Activated naive CD4-positive, alpha-beta T cell treated with anti-CD3 and anti-CD28 coated beads, Interleukin-2, amount 50 U/mL, for 16 hours (primary cell): ENCODE measurements at regions not wholly inside any gene's neighbourhood (a gene's known extent, or its start where the extent isn't known, plus 50 kb on each side); places are given as distances from the start of the nearest gene placed in this dataset.

ENCODE experiments used
- DNase-seq: peaks from one replicate; pipeline ENCODE4 v3.0.0-alpha.2; 2020

- DNase-seq, result no peak
These were observed 591.9 kb downstream of the QKI start for GRCh38 chr6:164006459-164006858.

GRCh38 chr6:164005004-164005711 lies 590.6 kb downstream of the QKI start:
- DNase-seq, result no peak

GRCh38 chr6:164000276-164000675 lies 585.8 kb downstream of the QKI start:
- no peak for DNase-seq

- no peak for DNase-seq
These were observed 585.1 kb downstream of the QKI start for GRCh38 chr6:163999475-164000125.

GRCh38 chr6:163998496-163998895 lies 584.0 kb downstream of the QKI start:
- no peak for DNase-seq

GRCh38 chr6:163996491-163996890 lies 582.0 kb downstream of the QKI start:
- no peak for DNase-seq

GRCh38 chr6:163994566-163994965 lies 580.0 kb downstream of the QKI start:
- no peak for DNase-seq

- DNase-seq, result no peak
These were observed 578.2 kb downstream of the QKI start for GRCh38 chr6:163992701-163993100.

GRCh38 chr6:163992056-163992455 lies 577.5 kb downstream of the QKI start:
- DNase-seq, result no peak

- no peak for DNase-seq
These were observed 576.8 kb downstream of the QKI start for GRCh38 chr6:163991321-163991720.

- DNase-seq, result no peak
These were observed 571.8 kb downstream of the QKI start for GRCh38 chr6:163986313-163986712.

- DNase-seq, result no peak
These were observed 571.2 kb downstream of the QKI start for GRCh38 chr6:163985710-163986109.

GRCh38 chr6:163985040-163985439 lies 570.5 kb downstream of the QKI start:
- no peak for DNase-seq

- no peak for DNase-seq
These were observed 569.8 kb downstream of the QKI start for GRCh38 chr6:163984124-163984936.

GRCh38 chr6:163983679-163984078 lies 569.2 kb downstream of the QKI start:
- DNase-seq, result no peak

GRCh38 chr6:163974322-163974721 lies 559.8 kb downstream of the QKI start:
- no peak for DNase-seq

GRCh38 chr6:163971841-163972838 lies 557.6 kb downstream of the QKI start:
- DNase-seq, result no peak

GRCh38 chr6:163970846-163971564 lies 556.5 kb downstream of the QKI start:
- DNase-seq, result no peak

- no peak for DNase-seq
These were observed 551.2 kb downstream of the QKI start for GRCh38 chr6:163965426-163966348.

GRCh38 chr6:163964789-163965188 lies 550.3 kb downstream of the QKI start:
- no peak for DNase-seq
